Osteoblast (primary cell): ENCODE measurements at regions not wholly inside any gene's neighbourhood (a gene's known extent, or its start where the extent isn't known, plus 50 kb on each side); places are given as distances from the start of the nearest gene placed in this dataset.

Experiments
- DNase-seq: peaks from one replicate; pipeline ENCODE4 v3.0.0; 2011; ENCODE audit warnings: low spot score, mixed read lengths; ENCODE audit not compliant: insufficient read length; ENCODE audit errors: missing footprints
- H2AFZ ChIP-seq: 2 replicates; pipeline ENCODE4 v1.6.0; 2011; ENCODE audit warnings: mild to moderate bottlenecking, low read length
- H3K27ac ChIP-seq: 2 replicates; pipeline ENCODE4 v1.5.1; 2011; ENCODE audit warnings: mild to moderate bottlenecking, low read depth, low read length, moderate library complexity
- H3K27me3 ChIP-seq: 2 replicates; pipeline ENCODE4 v1.6.0; 2012; ENCODE audit warnings: mild to moderate bottlenecking, control low read depth, inconsistent platforms, low read length, moderate library complexity; ENCODE audit not compliant: insufficient read depth
- H3K36me3 ChIP-seq: 2 replicates; pipeline ENCODE4 v1.5.1; 2011; ENCODE audit warnings: mild to moderate bottlenecking, low read length, control low read depth, moderate library complexity; ENCODE audit not compliant: insufficient read depth
- H3K4me1 ChIP-seq: 2 replicates; pipeline ENCODE4 v1.5.1; 2011; ENCODE audit warnings: mild to moderate bottlenecking, low read length, control low read depth, moderate library complexity; ENCODE audit not compliant: insufficient read depth
- H3K4me2 ChIP-seq: 2 replicates; pipeline ENCODE4 v1.6.0; 2011; ENCODE audit warnings: mild to moderate bottlenecking, low read length; ENCODE audit not compliant: insufficient read depth
- H3K4me3 ChIP-seq: fragments of 200-600 bp; sonication (generic); 3 replicates; pipeline ENCODE4 v1.5.1; 2012; ENCODE audit warnings: mild to moderate bottlenecking, low read length, inconsistent platforms; ENCODE audit not compliant: insufficient read depth
- H3K79me2 ChIP-seq: 2 replicates; pipeline ENCODE4 v1.6.0; 2012; ENCODE audit warnings: mild to moderate bottlenecking, low read length, control low read depth, inconsistent platforms; ENCODE audit not compliant: insufficient read depth
- H3K9me3 ChIP-seq: 2 replicates; pipeline ENCODE4 v1.5.1; 2011; ENCODE audit warnings: low read depth, low read length, control low read depth
- H4K20me1 ChIP-seq: 2 replicates; pipeline ENCODE4 v1.6.0; 2012; ENCODE audit warnings: mild to moderate bottlenecking, low read length, control low read depth; ENCODE audit not compliant: insufficient read depth
- CTCF ChIP-seq: IDR thresholded peaks from 2 replicates; pipeline ENCODE4 v1.5.1; 2011; ENCODE audit warnings: mild to moderate bottlenecking, low read depth, low read length, moderate library complexity; ENCODE audit errors: extremely low read depth

GRCh38 chr2:16375351-16375750 is 290.3 kb downstream of the CYRIA start:
- Histone ChIP-seq H2AFZ (no peak overlapping the region), H3K27me3 (no peaks in the 10 kb centered on the region), H3K79me2 (no peaks in the 10 kb centered on the region), H3K4me1 (no peaks in the 10 kb centered on the region), H3K9me3 (peaks cover 5% of the 10 kb centered on the region), H3K27ac (no peak overlapping the region), H3K4me3 (no peak overlapping the region), H3K36me3 (no peaks in the 10 kb centered on the region), H3K4me2 (no peak overlapping the region), H4K20me1 (no peaks in the 10 kb centered on the region)
- no peak for TF ChIP-seq CTCF
- DNase-seq, result no peak

- Histone ChIP-seq H4K20me1 (no peaks in the 10 kb centered on the region), H3K9me3 (peaks cover 5% of the 10 kb centered on the region), H2AFZ (no peak overlapping the region), H3K27ac (no peak overlapping the region), H3K27me3 (no peaks in the 10 kb centered on the region), H3K36me3 (no peaks in the 10 kb centered on the region), H3K4me3 (no peak overlapping the region), H3K4me1 (no peaks in the 10 kb centered on the region), H3K79me2 (no peaks in the 10 kb centered on the region), H3K4me2 (no peak overlapping the region)
- no peak for DNase-seq
- no peak for TF ChIP-seq CTCF
Measured at GRCh38 chr2:16374671-16375070, 291.0 kb downstream of the CYRIA start.

- H3K4me2 ChIP-seq, result no peak overlapping the region
- H4K20me1 ChIP-seq, result no peaks in the 10 kb centered on the region
- H3K79me2 ChIP-seq, result no peaks in the 10 kb centered on the region
- no peaks in the 10 kb centered on the region for H3K36me3 ChIP-seq
- no peaks in the 10 kb centered on the region for H3K4me1 ChIP-seq
- DNase-seq, result no peak
- no peak overlapping the region for H3K27ac ChIP-seq
- H3K4me3 ChIP-seq, result no peak overlapping the region
- no peak for TF ChIP-seq CTCF
- H2AFZ ChIP-seq, result no peak overlapping the region
- no peaks in the 10 kb centered on the region for H3K27me3 ChIP-seq
- H3K9me3 ChIP-seq, result peaks cover 7% of the 10 kb centered on the region
Measured at GRCh38 chr2:16373341-16373740, 292.3 kb downstream of the CYRIA start.

GRCh38 chr2:16371751-16372150 is 293.9 kb downstream of the CYRIA start:
- no peak overlapping the region for H2AFZ ChIP-seq
- no peaks in the 10 kb centered on the region for H3K27me3 ChIP-seq
- no peaks in the 10 kb centered on the region for H3K36me3 ChIP-seq
- no peaks in the 10 kb centered on the region for H3K4me1 ChIP-seq
- no peak overlapping the region for H3K27ac ChIP-seq
- no peak for TF ChIP-seq CTCF
- H3K4me3 ChIP-seq, result no peak overlapping the region
- no peaks in the 10 kb centered on the region for H4K20me1 ChIP-seq
- DNase-seq, result no peak
- H3K4me2 ChIP-seq, result no peak overlapping the region
- H3K9me3 ChIP-seq, result peaks cover 2% of the 10 kb centered on the region
- H3K79me2 ChIP-seq, result no peaks in the 10 kb centered on the region
